Astrocyte of the cerebellum (primary cell): ENCODE measurements at regions not wholly inside any gene's neighbourhood (a gene's known extent, or its start where the extent isn't known, plus 50 kb on each side); places are given as distances from the start of the nearest gene placed in this dataset.

Source experiments
- DNase-seq: peaks from one replicate; pipeline ENCODE4 v3.0.0-alpha.2; 2011; ENCODE audit warnings: low read depth
- H3K4me3 ChIP-seq: 2 replicates; pipeline ENCODE4 v1.5.1; 2011; ENCODE audit warnings: mild to moderate bottlenecking, low read depth, low read length, moderate library complexity
- CTCF ChIP-seq: IDR thresholded peaks from 2 replicates; pipeline ENCODE4 v1.5.1; 2012; ENCODE audit warnings: low read length, low read depth, moderate library complexity, mild to moderate bottlenecking; ENCODE audit errors: missing control alignments
- in situ Hi-C: cut with HindIII; loops from 2 replicates; pipeline ENCODE4 v1.10.0; 2017; ENCODE audit warnings: low sequenced_read_pairs

GRCh38 chr19:13610039-13610691, 103.9 kb upstream of the CACNA1A start:
- DNase-seq = no peak
- H3K4me3 ChIP-seq = no peak overlapping the region
- in situ Hi-C loops = no loop called here
- no peak for TF ChIP-seq CTCF

- no peak for DNase-seq
- in situ Hi-C loops = loop anchor here (5.0 kb wide), 1 partner anchor 111 kb away; no protein-coding TSS in a partner anchor
- H3K4me3 ChIP-seq = no peak overlapping the region
- TF ChIP-seq CTCF = no peak
Measured at GRCh38 chr19:13606156-13606555, 99.9 kb upstream of the CACNA1A start.

GRCh38 chr19:13604902-13605586, 98.8 kb upstream of the CACNA1A start:
- H3K4me3 ChIP-seq = no peak overlapping the region
- TF ChIP-seq CTCF = no peak

GRCh38 chr19:13600802-13601201, 94.5 kb upstream of the CACNA1A start:
- no peak overlapping the region for H3K4me3 ChIP-seq
- in situ Hi-C loops = no loop called here
- no peak for TF ChIP-seq CTCF
- no peak for DNase-seq

More at GRCh38 chr19:13604902-13605586, 98.8 kb upstream of the CACNA1A start:
- DNase-seq = no peak
- in situ Hi-C loops = loop anchor here (5.0 kb wide), 1 partner anchor 112 kb away; no protein-coding TSS in a partner anchor

GRCh38 chr19:13600091-13600490, 93.8 kb upstream of the CACNA1A start:
- no peak for DNase-seq
- in situ Hi-C loops = no loop called here
- H3K4me3 ChIP-seq = no peak overlapping the region
- TF ChIP-seq CTCF = no peak

GRCh38 chr19:13599681-13600080, 93.4 kb upstream of the CACNA1A start:
- in situ Hi-C loops = no loop called here
- no peak for TF ChIP-seq CTCF
- H3K4me3 ChIP-seq = no peak overlapping the region
- DNase-seq = no peak
